ENCODE measurements at regions not wholly inside any gene's neighbourhood (a gene's known extent, or its start where the extent isn't known, plus 50 kb on each side); places are given as distances from the start of the nearest gene placed in this dataset.
"Not testable (repeated sequence)": the region's sequence is repeated elsewhere in the genome, so short reads cannot be mapped to it uniquely, and the experiment has no call there.

- Histone ChIP-seq H3K27ac (ENCODE audit: low read depth, low read length) (no peak overlapping the region), H3K4me1 (ENCODE audit: control insufficient read depth, insufficient read depth, low read length, unreplicated experiment) (no peaks in the 10 kb centered on the region), H3K36me3 (ENCODE audit: insufficient read depth, low read length) (no peaks in the 10 kb centered on the region), H3K79me2 (ENCODE audit: control insufficient read depth, insufficient read depth, low read length, unreplicated experiment) (no peaks in the 10 kb centered on the region), H3K27me3 (ENCODE audit: insufficient read depth, low read length) (no peaks in the 10 kb centered on the region), H3K4me3 (ENCODE audit: low read depth, low read length) (no peak overlapping the region), H2AFZ (ENCODE audit: low read length, unreplicated experiment) (no peak overlapping the region)
Observed at GRCh38 chr1:82788038-82788437, 987.3 kb downstream of the ADGRL2 start.

DNA sequence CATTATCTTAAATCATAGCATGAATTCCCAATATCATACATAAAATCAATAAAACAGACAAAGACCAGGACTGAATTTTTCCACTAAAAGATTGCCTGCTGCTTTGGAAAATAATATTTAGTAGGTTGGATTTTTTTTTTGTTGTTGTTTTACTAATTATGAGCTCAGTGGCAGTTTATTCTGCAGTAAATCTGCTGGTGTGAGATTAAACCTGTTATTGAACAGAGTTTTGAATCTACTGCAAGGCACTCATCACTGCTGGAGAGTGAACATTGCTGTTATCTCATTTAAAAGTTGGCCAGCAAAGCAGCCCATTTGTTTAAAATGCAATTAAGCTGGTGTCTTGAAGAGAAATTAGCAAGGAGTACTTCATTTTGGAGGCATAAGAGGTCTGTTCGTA, 986.1 kb downstream of the ADGRL2 start:
- Histone ChIP-seq H3K4me3 (ENCODE audit: low read depth, low read length) (no peak overlapping the region), H3K4me1 (ENCODE audit: control insufficient read depth, insufficient read depth, low read length, unreplicated experiment) (no peaks in the 10 kb centered on the region), H3K36me3 (ENCODE audit: insufficient read depth, low read length) (no peaks in the 10 kb centered on the region), H2AFZ (ENCODE audit: low read length, unreplicated experiment) (no peak overlapping the region), H3K27ac (ENCODE audit: low read depth, low read length) (no peak overlapping the region), H3K27me3 (ENCODE audit: insufficient read depth, low read length) (no peaks in the 10 kb centered on the region), H3K79me2 (ENCODE audit: control insufficient read depth, insufficient read depth, low read length, unreplicated experiment) (no peaks in the 10 kb centered on the region)

- Histone ChIP-seq H2AFZ (ENCODE audit: low read length, unreplicated experiment) (no peak overlapping the region), H3K4me1 (ENCODE audit: control insufficient read depth, insufficient read depth, low read length, unreplicated experiment) (no peaks in the 10 kb centered on the region), H3K4me3 (ENCODE audit: low read depth, low read length) (no peak overlapping the region), H3K36me3 (ENCODE audit: insufficient read depth, low read length) (no peaks in the 10 kb centered on the region), H3K27me3 (ENCODE audit: insufficient read depth, low read length) (no peaks in the 10 kb centered on the region), H3K79me2 (ENCODE audit: control insufficient read depth, insufficient read depth, low read length, unreplicated experiment) (no peaks in the 10 kb centered on the region), H3K27ac (ENCODE audit: low read depth, low read length) (no peak overlapping the region)
Observed at GRCh38 chr1:82785268-82785790, 984.6 kb downstream of the ADGRL2 start.

DNA sequence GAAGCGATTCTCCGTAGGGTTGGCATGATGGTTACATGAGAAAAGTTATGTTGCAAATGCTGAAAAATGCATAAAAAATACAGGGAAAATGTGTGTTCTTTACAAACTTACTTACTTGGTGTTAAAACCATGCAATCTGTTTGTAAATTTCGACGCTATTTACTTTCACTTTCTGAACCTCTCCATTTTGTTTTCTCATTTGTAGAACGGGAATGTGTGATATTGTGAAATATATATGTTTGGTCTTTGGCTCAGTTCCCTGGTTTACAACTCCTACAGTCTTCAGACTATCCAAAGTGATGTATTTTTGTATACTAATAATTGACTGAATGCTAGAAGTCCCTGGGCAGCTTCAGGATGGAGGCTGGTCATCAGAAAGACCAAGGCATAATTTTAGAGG, 982.3 kb downstream of the ADGRL2 start:
- H3K27me3 ChIP-seq (ENCODE audit: insufficient read depth, low read length), result no peaks in the 10 kb centered on the region
- no peaks in the 10 kb centered on the region for H3K79me2 ChIP-seq (ENCODE audit: control insufficient read depth, insufficient read depth, low read length, unreplicated experiment)
- peak overlapping the region; percentile 47 for H3K4me3 ChIP-seq (ENCODE audit: low read depth, low read length)
- H3K4me1 ChIP-seq (ENCODE audit: control insufficient read depth, insufficient read depth, low read length, unreplicated experiment), result no peaks in the 10 kb centered on the region
- peak overlapping the region; percentile 77 for H2AFZ ChIP-seq (ENCODE audit: low read length, unreplicated experiment)
- H3K36me3 ChIP-seq (ENCODE audit: insufficient read depth, low read length), result no peaks in the 10 kb centered on the region
- H3K27ac ChIP-seq (ENCODE audit: low read depth, low read length), result no peak overlapping the region

DNA sequence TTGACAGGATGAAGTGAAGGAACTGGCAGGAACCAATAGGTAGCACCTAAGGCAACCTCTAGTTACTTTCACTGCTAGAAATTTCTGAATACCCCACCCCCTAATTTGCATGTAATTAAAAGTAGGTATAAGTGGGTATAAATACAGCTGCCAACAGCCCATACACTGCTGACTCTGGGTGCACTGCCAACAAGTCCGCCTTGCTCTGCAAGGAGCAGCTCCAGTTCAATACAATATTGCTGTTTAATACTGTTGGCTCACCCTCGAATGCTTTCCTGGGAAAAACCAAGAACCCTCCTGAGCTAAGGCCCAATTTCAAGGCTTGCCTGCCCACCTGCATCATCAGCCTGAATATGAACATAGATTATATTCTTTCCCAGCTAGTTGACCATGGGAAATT, 981.9 kb downstream of the ADGRL2 start:
- no peaks in the 10 kb centered on the region for H3K36me3 ChIP-seq (ENCODE audit: insufficient read depth, low read length)
- H3K27ac ChIP-seq (ENCODE audit: low read depth, low read length), result no peak overlapping the region
- peak overlapping the region; percentile 47 for H3K4me3 ChIP-seq (ENCODE audit: low read depth, low read length)
- no peaks in the 10 kb centered on the region for H3K79me2 ChIP-seq (ENCODE audit: control insufficient read depth, insufficient read depth, low read length, unreplicated experiment)
- H3K4me1 ChIP-seq (ENCODE audit: control insufficient read depth, insufficient read depth, low read length, unreplicated experiment), result no peaks in the 10 kb centered on the region
- H2AFZ ChIP-seq (ENCODE audit: low read length, unreplicated experiment), result peak overlapping the region; percentile 77
- no peaks in the 10 kb centered on the region for H3K27me3 ChIP-seq (ENCODE audit: insufficient read depth, low read length)

DNA sequence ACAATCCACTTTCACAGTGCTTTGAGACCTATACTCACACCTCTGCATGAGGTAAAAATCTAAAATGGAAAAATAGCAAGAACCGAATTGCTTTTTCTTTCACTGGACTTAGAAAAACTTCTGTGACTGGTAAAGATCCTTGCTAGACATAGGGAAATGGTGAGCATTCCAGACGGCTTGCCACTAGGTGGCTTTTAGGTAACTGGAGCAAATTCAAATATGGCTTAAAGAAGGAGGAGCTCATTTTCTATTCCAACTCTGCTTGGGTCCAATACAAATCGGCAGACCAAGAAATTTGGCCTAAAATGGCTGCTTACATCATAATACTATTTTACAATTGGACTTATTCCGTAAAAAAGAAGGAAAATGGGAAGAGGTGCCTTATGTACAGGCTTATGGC, 977.9 kb downstream of the ADGRL2 start:
- no peak overlapping the region for H3K27ac ChIP-seq (ENCODE audit: low read depth, low read length)
- H3K36me3 ChIP-seq (ENCODE audit: insufficient read depth, low read length), result no peaks in the 10 kb centered on the region
- no peaks in the 10 kb centered on the region for H3K27me3 ChIP-seq (ENCODE audit: insufficient read depth, low read length)
- H2AFZ ChIP-seq (ENCODE audit: low read length, unreplicated experiment), result no peak overlapping the region
- H3K79me2 ChIP-seq (ENCODE audit: control insufficient read depth, insufficient read depth, low read length, unreplicated experiment), result no peaks in the 10 kb centered on the region
- no peaks in the 10 kb centered on the region for H3K4me1 ChIP-seq (ENCODE audit: control insufficient read depth, insufficient read depth, low read length, unreplicated experiment)
- no peak overlapping the region for H3K4me3 ChIP-seq (ENCODE audit: low read depth, low read length)

GRCh38 chr1:82777240-82777639, 976.5 kb downstream of the ADGRL2 start:
- Histone ChIP-seq H3K79me2 (ENCODE audit: control insufficient read depth, insufficient read depth, low read length, unreplicated experiment) (no peaks in the 10 kb centered on the region), H2AFZ (ENCODE audit: low read length, unreplicated experiment) (no peak overlapping the region), H3K4me1 (ENCODE audit: control insufficient read depth, insufficient read depth, low read length, unreplicated experiment) (no peaks in the 10 kb centered on the region), H3K27me3 (ENCODE audit: insufficient read depth, low read length) (no peaks in the 10 kb centered on the region), H3K36me3 (ENCODE audit: insufficient read depth, low read length) (no peaks in the 10 kb centered on the region), H3K27ac (ENCODE audit: low read depth, low read length) (no peak overlapping the region), H3K4me3 (ENCODE audit: low read depth, low read length) (no peak overlapping the region)

DNA sequence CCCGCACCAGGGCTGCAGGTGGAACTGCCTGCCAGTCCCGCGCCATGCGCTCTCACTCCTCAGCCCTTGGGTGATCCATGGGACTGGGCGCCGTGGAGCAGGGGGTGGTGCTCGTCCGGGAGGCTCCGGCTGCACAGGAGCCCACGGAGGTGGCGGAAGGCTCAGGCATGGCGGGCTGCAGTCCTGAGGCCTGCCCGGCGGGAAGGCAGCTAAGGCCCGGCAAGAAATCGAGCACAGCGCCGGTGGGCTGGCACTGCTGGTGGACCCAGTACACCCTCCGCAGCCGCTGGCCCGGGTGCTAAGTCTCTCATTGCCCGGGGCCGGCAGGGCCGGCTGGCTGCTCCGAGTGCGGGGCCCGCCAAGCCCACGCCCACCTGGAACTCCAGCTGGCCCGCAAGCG, 976.0 kb downstream of the ADGRL2 start:
- H3K36me3 ChIP-seq (ENCODE audit: insufficient read depth, low read length); H3K79me2 ChIP-seq (ENCODE audit: control insufficient read depth, insufficient read depth, low read length, unreplicated experiment); H3K4me1 ChIP-seq (ENCODE audit: control insufficient read depth, insufficient read depth, low read length, unreplicated experiment); H3K4me3 ChIP-seq (ENCODE audit: low read depth, low read length); H2AFZ ChIP-seq (ENCODE audit: low read length, unreplicated experiment); H3K27ac ChIP-seq (ENCODE audit: low read depth, low read length); H3K27me3 ChIP-seq (ENCODE audit: insufficient read depth, low read length): not testable (repeated sequence)

DNA sequence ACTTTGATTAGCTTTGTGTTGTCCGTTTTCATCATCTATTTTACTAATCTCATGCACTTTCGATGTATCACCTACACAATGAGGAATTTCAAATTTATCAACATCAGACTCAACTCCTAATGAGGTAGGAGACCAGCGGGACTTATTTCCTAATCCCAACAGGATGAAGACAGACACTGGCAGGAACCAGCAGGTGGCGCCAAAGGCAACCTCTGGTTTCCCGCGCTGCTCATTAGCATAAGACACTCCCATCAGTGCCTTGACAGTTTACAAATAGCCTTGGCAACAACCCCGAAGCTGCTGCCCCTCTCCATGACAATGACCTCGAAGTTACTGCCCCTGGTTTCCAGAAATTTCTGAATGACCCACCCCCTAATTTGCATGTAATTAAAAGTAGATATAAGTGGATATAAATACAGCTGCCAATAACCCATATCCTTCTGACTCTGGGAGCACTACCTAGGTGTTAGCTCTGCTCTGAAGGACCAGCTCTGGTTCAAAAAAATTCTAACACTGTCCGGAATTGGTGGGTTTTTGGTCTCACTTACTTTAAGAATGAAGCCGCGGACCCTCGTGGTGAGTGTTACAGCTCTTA, 974.8 kb downstream of the ADGRL2 start:
- H3K4me3 ChIP-seq (ENCODE audit: low read depth, low read length), result no peak overlapping the region
- H3K4me1 ChIP-seq (ENCODE audit: control insufficient read depth, insufficient read depth, low read length, unreplicated experiment), result no peaks in the 10 kb centered on the region
- no peak overlapping the region for H2AFZ ChIP-seq (ENCODE audit: low read length, unreplicated experiment)
- no peaks in the 10 kb centered on the region for H3K36me3 ChIP-seq (ENCODE audit: insufficient read depth, low read length)
- H3K27ac ChIP-seq (ENCODE audit: low read depth, low read length), result no peak overlapping the region
- no peaks in the 10 kb centered on the region for H3K27me3 ChIP-seq (ENCODE audit: insufficient read depth, low read length)
- no peaks in the 10 kb centered on the region for H3K79me2 ChIP-seq (ENCODE audit: control insufficient read depth, insufficient read depth, low read length, unreplicated experiment)

DNA sequence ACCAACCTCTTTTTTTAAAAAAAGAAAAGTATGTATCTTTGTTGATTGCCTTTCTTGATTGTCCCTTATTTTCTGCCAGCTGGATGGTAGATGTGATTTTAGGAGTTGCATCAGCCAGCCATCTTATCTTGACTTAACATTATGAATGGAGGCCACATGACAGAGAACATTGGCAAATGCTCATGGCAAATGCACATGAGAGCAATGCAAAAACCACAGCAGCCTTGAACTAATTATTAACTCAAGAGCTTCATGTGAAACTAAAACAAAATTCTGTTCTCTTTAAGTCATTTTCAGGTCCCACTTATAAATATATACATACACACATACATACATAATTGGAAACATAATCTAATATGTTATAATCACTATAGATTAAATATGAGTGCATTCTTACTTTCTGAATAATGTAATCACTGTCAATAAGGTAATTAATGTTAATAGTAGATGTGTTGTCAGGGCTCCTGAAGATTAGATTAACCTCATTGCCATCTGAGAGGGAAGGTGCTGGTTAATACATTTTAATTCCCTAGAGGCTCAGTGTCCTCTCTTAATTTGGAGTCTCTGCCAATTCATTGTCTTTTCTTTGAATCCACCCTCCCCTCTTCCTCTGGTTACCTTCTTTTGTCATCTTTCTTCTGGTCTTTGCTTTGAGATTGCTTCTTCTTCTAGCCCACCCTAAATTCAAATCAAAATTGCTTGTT, 962.2 kb downstream of the ADGRL2 start:
- no peaks in the 10 kb centered on the region for H3K79me2 ChIP-seq (ENCODE audit: control insufficient read depth, insufficient read depth, low read length, unreplicated experiment)
- H3K27me3 ChIP-seq (ENCODE audit: insufficient read depth, low read length), result no peaks in the 10 kb centered on the region
- no peaks in the 10 kb centered on the region for H3K36me3 ChIP-seq (ENCODE audit: insufficient read depth, low read length)
- no peak overlapping the region for H3K27ac ChIP-seq (ENCODE audit: low read depth, low read length)
- no peaks in the 10 kb centered on the region for H3K4me1 ChIP-seq (ENCODE audit: control insufficient read depth, insufficient read depth, low read length, unreplicated experiment)
- H3K4me3 ChIP-seq (ENCODE audit: low read depth, low read length), result no peak overlapping the region
- no peak overlapping the region for H2AFZ ChIP-seq (ENCODE audit: low read length, unreplicated experiment)

DNA sequence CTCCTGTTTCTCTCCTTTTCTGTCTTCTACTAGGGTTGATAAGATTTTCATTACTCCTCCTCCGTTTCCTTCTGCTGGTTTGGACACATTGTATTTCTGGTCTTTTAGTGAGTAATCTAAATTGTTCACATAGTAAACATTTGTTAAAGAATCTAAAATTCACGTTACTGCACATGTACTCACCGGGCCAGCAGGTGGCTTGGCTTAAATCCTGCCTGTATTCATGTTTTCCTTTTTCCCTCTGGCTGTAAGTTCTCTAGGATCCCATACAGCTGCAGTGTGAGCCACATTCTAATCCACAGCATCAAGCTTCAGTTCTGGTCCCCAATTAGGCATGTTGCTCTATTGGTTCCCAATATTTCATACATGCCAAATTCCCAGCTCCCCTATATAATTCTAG, 958.3 kb downstream of the ADGRL2 start:
- Histone ChIP-seq H3K79me2 (ENCODE audit: control insufficient read depth, insufficient read depth, low read length, unreplicated experiment) (no peaks in the 10 kb centered on the region), H3K4me1 (ENCODE audit: control insufficient read depth, insufficient read depth, low read length, unreplicated experiment) (no peaks in the 10 kb centered on the region), H3K27ac (ENCODE audit: low read depth, low read length) (no peak overlapping the region), H3K36me3 (ENCODE audit: insufficient read depth, low read length) (no peaks in the 10 kb centered on the region), H3K4me3 (ENCODE audit: low read depth, low read length) (no peak overlapping the region), H3K27me3 (ENCODE audit: insufficient read depth, low read length) (no peaks in the 10 kb centered on the region), H2AFZ (ENCODE audit: low read length, unreplicated experiment) (no peak overlapping the region)

All from ACC112 (cell line).